ENCODE measurements at regions not wholly inside any gene's neighbourhood (a gene's known extent, or its start where the extent isn't known, plus 50 kb on each side); places are given as distances from the start of the nearest gene placed in this dataset.

DNA sequence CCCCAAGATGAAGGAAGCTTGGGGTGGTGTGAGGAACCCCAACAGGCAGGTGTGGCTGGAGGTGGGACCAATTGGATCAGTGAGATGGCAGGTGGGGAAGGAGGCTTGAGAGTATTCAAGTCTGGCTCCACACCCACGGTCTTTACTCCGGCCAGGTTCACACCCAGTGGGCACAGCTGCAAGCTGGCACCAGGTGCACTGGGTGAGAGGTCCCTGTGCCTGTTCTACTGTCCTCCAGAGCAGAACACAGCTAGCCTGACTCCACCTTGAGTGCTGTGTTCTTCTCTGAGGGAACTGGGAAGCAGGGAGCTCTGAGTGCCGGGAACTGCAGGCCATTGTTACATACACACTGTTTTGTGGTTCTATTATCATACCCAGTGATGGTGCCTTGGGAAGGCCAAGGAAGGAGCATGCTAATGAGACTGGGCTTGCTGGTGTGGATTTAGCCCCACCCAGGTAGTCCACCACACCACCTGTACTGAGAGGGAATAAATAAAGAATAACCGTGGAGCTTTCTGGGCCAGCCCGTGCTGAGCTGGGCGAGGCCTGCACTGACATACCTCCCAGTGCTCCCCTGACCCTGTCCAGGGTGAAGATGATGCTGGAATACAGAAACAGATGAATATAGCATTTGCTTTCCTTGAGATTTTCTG is 93.4 kb downstream of the ABHD5 start:
- in situ Hi-C loops (cut with HindIII; ENCODE audit: low pct_ligation_motif_present, low pct_unique_long_range_greater_than_20kb, low sequenced_read_pairs): no loop called here
- DNase-seq: no peak

DNA sequence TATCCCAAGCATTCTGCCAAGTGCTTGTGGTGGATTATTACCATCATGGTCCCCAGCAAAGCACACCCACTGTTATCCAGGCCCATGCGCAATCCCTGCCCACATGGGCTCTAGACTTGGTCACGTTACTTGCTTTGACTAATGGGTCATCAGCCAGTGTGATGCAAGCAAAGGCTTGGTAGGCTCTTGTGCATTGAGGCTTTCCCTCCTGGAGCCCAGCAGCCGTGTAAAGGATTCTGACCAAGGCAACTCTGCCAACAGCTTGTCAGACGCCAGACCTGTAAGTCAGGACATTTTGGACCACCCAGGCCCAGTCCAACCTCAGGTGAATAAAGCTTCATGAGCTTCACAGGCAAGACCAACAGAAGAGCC is 93.9 kb downstream of the ABHD5 start:
- in situ Hi-C loops (cut with HindIII; ENCODE audit: low pct_ligation_motif_present, low pct_unique_long_range_greater_than_20kb, low sequenced_read_pairs): no loop called here
- no peak for DNase-seq

DNA sequence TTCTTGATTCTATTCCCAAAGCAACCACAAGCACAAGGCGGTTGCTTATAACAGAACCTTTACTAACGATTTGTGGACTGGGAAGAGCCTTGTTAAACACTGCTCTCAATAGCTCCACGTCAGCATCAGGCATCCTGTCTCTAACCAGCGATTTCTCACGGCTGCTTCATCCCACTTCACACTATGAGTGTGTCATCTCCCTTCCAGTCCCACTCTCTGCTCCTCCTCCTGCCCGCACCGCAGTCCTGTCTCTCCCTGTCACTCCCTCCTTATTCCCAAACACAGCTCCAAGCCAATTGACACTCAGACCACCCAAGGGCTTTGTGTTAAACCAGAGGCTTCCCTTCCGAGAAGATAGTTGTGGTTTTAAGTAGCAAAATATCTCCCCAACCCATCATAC is 94.8 kb downstream of the ABHD5 start:
- DNase-seq: no peak

GRCh38 chr3:43786102-43786501 is 95.4 kb downstream of the ABHD5 start:
- DNase-seq: no peak
- in situ Hi-C loops (cut with HindIII; ENCODE audit: low pct_ligation_motif_present, low pct_unique_long_range_greater_than_20kb, low sequenced_read_pairs): no loop called here

More for the DNA sequence above, 94.8 kb downstream of the ABHD5 start:
- in situ Hi-C loops (cut with HindIII; ENCODE audit: low pct_ligation_motif_present, low pct_unique_long_range_greater_than_20kb, low sequenced_read_pairs): no loop called here

DNA sequence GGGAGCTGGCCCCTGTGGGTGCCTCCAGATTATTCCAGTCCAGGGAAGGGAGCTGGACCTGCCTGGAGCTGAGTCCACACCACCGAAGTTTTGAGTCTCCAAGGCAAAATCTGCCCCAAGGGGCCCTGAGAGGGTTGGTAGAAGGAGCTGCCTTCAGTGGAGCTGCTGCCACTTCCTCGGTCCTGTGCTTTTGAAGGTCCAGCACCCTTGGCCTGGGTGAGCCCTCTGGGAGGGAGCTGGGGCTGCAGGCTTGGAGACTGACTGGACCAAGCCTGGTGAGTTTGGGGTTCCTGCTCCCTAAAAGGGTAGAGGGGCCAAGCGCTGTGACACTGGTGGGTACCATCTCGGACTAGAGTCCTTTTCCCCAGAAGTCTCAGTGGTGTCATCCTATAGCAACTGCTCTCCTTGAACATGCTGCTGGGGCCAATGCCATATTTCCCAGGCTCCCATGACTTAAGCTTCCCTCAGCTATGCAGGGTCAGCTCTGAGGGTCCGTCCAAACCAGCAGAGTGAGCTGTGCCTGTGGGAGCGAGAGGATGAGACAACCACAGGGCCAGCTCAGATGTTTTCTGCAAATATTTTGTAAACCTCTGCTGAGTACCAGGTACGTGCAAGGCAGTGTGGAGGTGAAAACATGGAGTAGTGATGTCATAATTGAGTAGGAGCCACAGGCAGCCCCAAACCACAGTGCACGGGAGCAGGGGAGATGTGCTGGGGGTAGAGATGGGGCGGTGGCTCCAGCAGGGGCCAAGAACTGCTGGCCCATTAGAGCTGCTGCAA is 96.0 kb downstream of the ABHD5 start:
- no peak for DNase-seq
- in situ Hi-C loops (cut with HindIII; ENCODE audit: low pct_ligation_motif_present, low pct_unique_long_range_greater_than_20kb, low sequenced_read_pairs): no loop called here

GRCh38 chr3:43787330-43787729 is 96.6 kb downstream of the ABHD5 start:
- in situ Hi-C loops (cut with HindIII; ENCODE audit: low pct_ligation_motif_present, low pct_unique_long_range_greater_than_20kb, low sequenced_read_pairs): no loop called here
- DNase-seq: no peak

DNA sequence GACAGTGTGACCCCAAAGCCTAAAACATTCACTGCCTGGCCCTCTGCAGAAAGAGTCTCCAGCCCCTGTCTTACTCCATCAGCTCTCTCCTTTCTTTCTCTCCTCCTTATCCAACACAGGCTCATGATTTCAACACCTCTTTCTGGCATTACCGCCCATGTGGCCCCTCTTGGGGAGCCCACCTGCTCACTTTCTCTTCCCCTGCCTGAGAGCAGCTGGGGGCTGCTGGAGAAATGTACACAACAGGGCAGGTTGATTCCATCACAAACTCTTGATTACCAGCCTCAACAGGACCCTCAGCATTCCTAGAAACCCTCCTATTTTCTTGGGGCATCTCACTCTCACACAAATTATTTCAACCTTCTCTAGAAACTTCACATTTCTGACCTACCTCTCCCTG is 98.3 kb downstream of the ABHD5 start:
- DNase-seq: no peak
- in situ Hi-C loops (cut with HindIII; ENCODE audit: low pct_ligation_motif_present, low pct_unique_long_range_greater_than_20kb, low sequenced_read_pairs): no loop called here

DNA sequence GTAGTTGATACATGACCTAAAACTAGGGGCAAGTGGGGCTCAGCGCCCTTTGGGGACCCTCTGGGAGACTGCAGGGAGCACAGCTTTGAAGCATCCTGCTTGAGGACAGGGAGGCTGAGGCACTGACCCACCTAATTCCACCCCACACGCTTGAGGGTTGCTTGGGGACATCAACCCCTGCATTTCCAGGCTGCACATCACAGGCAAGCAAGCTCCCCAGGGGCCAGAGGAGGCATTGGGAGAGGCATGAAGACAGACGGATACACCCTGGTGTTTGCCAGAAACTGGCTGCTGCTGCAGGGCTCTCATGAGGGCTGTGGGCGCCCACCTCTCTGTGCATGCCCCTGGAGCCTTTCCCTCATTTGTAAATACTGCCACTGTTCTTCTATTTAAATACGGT is 99.3 kb downstream of the ABHD5 start:
- DNase-seq: no peak
- in situ Hi-C loops (cut with HindIII; ENCODE audit: low pct_ligation_motif_present, low pct_unique_long_range_greater_than_20kb, low sequenced_read_pairs): no loop called here

- in situ Hi-C loops (cut with HindIII; ENCODE audit: low pct_ligation_motif_present, low pct_unique_long_range_greater_than_20kb, low sequenced_read_pairs): no loop called here
- DNase-seq: no peak
Observed at GRCh38 chr3:43790476-43790875, 99.7 kb downstream of the ABHD5 start.

GRCh38 chr3:43791246-43791645 is 100.5 kb downstream of the ABHD5 start:
- DNase-seq: no peak
- in situ Hi-C loops (cut with HindIII; ENCODE audit: low pct_ligation_motif_present, low pct_unique_long_range_greater_than_20kb, low sequenced_read_pairs): no loop called here

- DNase-seq: no peak
- in situ Hi-C loops (cut with HindIII; ENCODE audit: low pct_ligation_motif_present, low pct_unique_long_range_greater_than_20kb, low sequenced_read_pairs): no loop called here
Observed at GRCh38 chr3:43792904-43793303, 102.2 kb downstream of the ABHD5 start.

- no peak for DNase-seq
- in situ Hi-C loops (cut with HindIII; ENCODE audit: low pct_ligation_motif_present, low pct_unique_long_range_greater_than_20kb, low sequenced_read_pairs): no loop called here
Observed at GRCh38 chr3:43793648-43794372, 103.1 kb downstream of the ABHD5 start.

DNA sequence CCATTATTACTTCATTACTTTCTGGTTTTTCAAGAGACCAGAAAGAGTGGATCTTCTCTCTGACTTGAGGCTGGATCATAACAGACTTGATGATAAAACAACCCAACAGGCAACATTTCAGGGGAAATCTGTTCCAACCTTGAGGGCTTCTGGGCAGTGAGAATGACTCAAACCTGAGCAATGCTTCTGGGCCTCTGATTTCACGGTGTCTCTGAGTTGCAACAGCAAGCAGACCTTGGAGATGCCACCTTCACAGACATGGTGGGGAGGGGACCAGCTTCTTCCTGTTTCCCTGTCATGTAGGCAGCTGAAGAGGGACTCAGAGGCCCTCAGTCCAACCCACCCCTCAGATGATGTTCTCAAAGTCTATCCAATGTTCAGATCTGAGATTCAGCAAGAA is 104.0 kb downstream of the ABHD5 start:
- in situ Hi-C loops (cut with HindIII; ENCODE audit: low pct_ligation_motif_present, low pct_unique_long_range_greater_than_20kb, low sequenced_read_pairs): no loop called here

DNA sequence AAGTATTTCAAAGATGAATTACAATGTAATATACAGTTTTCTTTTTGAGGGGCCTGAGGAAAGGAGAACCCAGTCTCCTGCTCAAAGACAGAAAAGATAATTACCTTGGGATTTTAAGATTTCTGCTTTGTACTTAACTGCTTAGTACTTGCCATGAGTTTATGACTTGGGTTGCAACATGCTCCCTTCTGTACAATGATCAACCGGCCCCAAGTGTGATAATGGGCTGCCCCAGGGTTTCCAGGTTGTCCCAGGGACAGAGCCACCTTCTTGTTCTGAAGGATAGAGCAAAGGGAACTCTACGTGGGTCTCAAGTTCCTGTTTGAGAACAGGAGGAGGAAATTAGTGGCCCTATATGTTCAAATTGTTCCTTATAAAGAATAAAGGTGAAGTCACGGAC is 104.8 kb downstream of the ABHD5 start:
- in situ Hi-C loops (cut with HindIII; ENCODE audit: low pct_ligation_motif_present, low pct_unique_long_range_greater_than_20kb, low sequenced_read_pairs): no loop called here
- no peak for DNase-seq

More for the DNA sequence above, 104.0 kb downstream of the ABHD5 start:
- no peak for DNase-seq

- in situ Hi-C loops (cut with HindIII; ENCODE audit: low pct_ligation_motif_present, low pct_unique_long_range_greater_than_20kb, low sequenced_read_pairs): no loop called here
- no peak for DNase-seq
Observed at GRCh38 chr3:43796041-43796596, 105.4 kb downstream of the ABHD5 start.

GRCh38 chr3:43797794-43798193 is 107.1 kb downstream of the ABHD5 start:
- no peak for DNase-seq
- in situ Hi-C loops (cut with HindIII; ENCODE audit: low pct_ligation_motif_present, low pct_unique_long_range_greater_than_20kb, low sequenced_read_pairs): no loop called here

DNA sequence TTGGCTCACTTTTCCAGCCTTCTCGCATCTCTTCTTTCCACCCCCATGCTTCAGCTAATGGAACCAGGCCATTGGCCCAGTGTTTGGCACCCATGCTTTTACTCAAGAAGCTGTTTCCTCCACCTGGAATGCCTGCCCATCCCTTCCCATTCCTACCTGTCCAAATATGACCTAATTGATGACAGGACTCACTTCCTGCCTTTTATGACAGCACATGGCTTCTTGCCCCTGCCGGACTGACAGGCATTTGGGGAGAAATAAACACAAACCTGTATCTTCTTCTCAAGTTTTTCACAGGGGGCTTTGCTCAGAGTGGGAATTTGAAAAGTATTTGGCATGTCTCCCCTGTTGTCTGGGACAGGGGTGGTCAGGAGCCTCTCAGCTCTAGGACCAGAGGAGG is 120.1 kb downstream of the ABHD5 start:
- in situ Hi-C loops (cut with HindIII; ENCODE audit: low pct_ligation_motif_present, low pct_unique_long_range_greater_than_20kb, low sequenced_read_pairs): no loop called here
- no peak for DNase-seq

- in situ Hi-C loops (cut with HindIII; ENCODE audit: low pct_ligation_motif_present, low pct_unique_long_range_greater_than_20kb, low sequenced_read_pairs): no loop called here
- no peak for DNase-seq
Observed at GRCh38 chr3:43814461-43814860, 123.7 kb downstream of the ABHD5 start.

DNA sequence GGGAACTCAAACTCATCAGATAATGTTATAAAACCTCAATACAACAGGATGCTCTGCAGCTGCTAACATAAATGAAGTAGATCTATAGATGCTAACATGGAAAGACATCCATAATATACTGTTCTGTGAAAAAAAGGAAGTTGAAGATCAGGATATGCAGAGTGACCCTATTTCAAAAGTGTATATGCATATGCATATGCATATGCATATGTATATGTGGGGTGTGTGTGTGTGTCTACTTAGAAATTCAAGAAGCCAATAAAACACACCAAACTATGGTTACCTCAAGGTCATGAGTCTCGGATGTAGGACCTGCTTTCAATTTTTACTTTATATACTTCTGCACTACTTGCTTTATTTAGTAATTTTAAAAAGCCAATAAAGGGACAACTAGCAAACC is 125.6 kb downstream of the ABHD5 start:
- in situ Hi-C loops (cut with HindIII; ENCODE audit: low pct_ligation_motif_present, low pct_unique_long_range_greater_than_20kb, low sequenced_read_pairs): no loop called here
- no peak for DNase-seq

Data from ACHN (cell line).